H1 (cell line): ENCODE measurements at regions not wholly inside any gene's neighbourhood (a gene's known extent, or its start where the extent isn't known, plus 50 kb on each side); places are given as distances from the start of the nearest gene placed in this dataset.

Source experiments
- BRCA1 ChIP-seq: IDR thresholded peaks from 2 replicates; pipeline ENCODE4 v1.6.1; 2012; ENCODE audit warnings: low read depth, low read length, improper control_type of control experiment
- CTCF ChIP-seq, 3 experiments: IDR thresholded peaks; 1 replicate in 2 of 3; 2 replicates in 1 of 3; pipeline versions ENCODE4 v1.5.1 to v1.6.1; 2011; ENCODE audit warnings: low read length in 3 of 3, mild to moderate bottlenecking in 3 of 3, inconsistent platforms in 2 of 3, low read depth in 1 of 3, moderate library complexity in 1 of 3; ENCODE audit not compliant: insufficient read depth in 1 of 3; ENCODE audit errors: control extremely low read depth in 1 of 3
- GABPA ChIP-seq: IDR thresholded peaks from 2 replicates; pipeline ENCODE4 v1.6.1; 2011; ENCODE audit warnings: mild to moderate bottlenecking, low read length, moderate library complexity, borderline replicate concordance; ENCODE audit not compliant: insufficient read depth
- SIN3A ChIP-seq, 2 experiments: IDR thresholded peaks in 1 of 2; conservative IDR thresholded peaks in 1 of 2; 2 replicates each; pipeline ENCODE4 v1.6.1; 2011 to 2012; ENCODE audit warnings: low read length in 2 of 2, improper control_type of control experiment in 1 of 2, low read depth in 1 of 2, mild to moderate bottlenecking in 1 of 2
- TAF7 ChIP-seq: optimal IDR thresholded peaks from 2 replicates; pipeline ENCODE3; 2011; ENCODE audit warnings: low read depth, mild to moderate bottlenecking, inconsistent platforms, low read length, moderate library complexity, borderline replicate concordance
- TF ChIP-seq, protein P1 (sequence below): IDR thresholded peaks from 2 replicates; pipeline ENCODE4 v1.6.1; 2012; ENCODE audit warnings: inconsistent platforms

GRCh38 chr10:4130685-4131084, 345.7 kb upstream of the KLF6 start (continued):
- TF ChIP-seq CTCF (IDR thresholded peaks at IDR 0.05; ENCODE audit: control extremely low read depth in 1 of 3, insufficient read depth in 1 of 3, low read depth in 1 of 3, low read length in 3 of 3) (no peak), SIN3A (conservative IDR thresholded peaks at IDR 0.05 in 1 of 2, IDR thresholded peaks at IDR 0.05 in 1 of 2; ENCODE audit: low read depth in 1 of 2, low read length in 2 of 2) (no peak), TAF7 (no peak), GABPA (no peak), BRCA1 (no peak)
- TF ChIP-seq, protein P1, sequence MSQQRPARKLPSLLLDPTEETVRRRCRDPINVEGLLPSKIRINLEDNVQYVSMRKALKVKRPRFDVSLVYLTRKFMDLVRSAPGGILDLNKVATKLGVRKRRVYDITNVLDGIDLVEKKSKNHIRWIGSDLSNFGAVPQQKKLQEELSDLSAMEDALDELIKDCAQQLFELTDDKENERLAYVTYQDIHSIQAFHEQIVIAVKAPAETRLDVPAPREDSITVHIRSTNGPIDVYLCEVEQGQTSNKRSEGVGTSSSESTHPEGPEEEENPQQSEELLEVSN, result no peak
